ENCODE measurements at regions not wholly inside any gene's neighbourhood (a gene's known extent, or its start where the extent isn't known, plus 50 kb on each side); places are given as distances from the start of the nearest gene placed in this dataset.

DNA sequence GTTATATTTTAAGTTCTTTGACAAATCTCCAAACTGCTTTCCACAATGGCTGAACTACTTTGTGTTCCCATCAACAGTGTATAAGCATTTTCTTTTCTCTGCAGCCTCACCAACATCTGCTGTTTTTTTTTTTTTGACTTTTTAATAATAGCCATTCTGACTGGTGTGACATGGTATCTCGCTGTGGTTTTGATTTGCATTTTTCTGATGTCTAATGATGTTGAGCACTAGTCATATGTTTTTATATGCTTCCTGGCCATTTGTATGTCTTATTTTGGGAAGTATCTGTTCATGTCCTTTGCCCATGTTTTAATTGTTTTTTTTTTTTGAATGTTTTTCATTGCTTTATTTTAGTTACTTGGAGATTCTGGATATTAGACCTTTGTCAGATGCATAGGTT is 196.6 kb downstream of the PLK2 start:
- TF ChIP-seq GATA2 (IDR thresholded peaks at IDR 0.05; ENCODE audit: low read depth, low read length) (no peak), GATA3 (IDR thresholded peaks at IDR 0.05; ENCODE audit: low read depth, low read length) (no peak)

DNA sequence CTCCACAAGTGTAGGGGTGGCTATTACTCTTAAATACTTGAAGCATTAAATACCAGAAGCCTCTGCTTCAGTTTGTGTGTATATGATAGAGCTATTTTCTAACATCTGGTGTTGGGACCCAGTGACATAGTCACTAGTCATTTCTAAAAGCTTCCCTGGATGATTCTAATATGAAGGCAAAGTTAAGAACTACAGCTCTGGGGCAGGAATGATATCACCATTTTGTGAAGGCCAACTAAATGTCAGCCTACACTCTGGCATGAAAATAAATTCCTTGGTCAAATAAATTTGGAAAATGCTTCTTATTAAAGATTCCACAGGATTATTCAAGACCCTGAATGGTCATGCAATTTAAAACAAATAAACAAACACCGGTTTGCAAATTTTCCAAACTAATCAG is 197.7 kb downstream of the PLK2 start:
- no peak for TF ChIP-seq GATA3 (IDR thresholded peaks at IDR 0.05; ENCODE audit: low read depth, low read length)
- TF ChIP-seq GATA2 (IDR thresholded peaks at IDR 0.05; ENCODE audit: low read depth, low read length) = no peak

DNA sequence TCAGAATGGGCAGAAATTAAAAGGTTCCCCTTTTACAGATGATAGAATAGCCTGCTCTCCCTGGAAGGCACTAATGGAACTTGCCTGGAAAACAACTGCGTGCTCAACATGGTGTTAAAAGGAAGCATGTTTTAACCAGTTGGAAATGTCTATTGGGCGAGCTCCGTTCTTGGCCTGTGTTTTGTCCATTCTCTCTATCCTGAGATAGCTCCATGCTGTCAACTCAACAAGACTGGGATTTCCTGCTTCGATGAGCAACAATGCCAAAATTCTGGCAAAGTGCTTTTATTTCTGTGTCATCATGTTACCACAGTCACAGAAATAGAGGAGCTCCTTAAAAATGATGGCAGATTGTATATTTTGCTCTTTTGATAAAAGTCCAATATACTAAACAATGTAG is 198.3 kb downstream of the PLK2 start:
- no peak for TF ChIP-seq GATA2 (IDR thresholded peaks at IDR 0.05; ENCODE audit: low read depth, low read length)
- no peak for TF ChIP-seq GATA3 (IDR thresholded peaks at IDR 0.05; ENCODE audit: low read depth, low read length)

DNA sequence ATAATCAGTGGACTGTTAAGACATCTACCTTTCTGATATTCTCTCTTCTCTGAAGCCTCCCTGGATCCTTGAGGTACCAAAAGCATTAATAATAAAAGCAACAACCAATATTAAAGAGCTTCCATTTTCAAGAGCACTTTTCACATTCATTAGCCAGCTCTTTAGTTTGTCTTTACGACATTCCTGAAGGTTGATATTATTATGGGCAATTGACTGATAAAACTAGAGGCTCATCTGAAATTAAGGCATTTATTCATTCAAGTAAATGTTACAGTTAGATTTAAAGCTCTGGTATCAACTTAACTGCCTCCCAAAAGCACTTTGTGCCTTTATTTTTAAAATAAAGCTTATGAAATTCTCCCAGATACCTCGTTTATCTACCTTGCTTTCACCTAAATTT is 199.6 kb downstream of the PLK2 start:
- TF ChIP-seq GATA2 (IDR thresholded peaks at IDR 0.05; ENCODE audit: low read depth, low read length) (no peak), GATA3 (IDR thresholded peaks at IDR 0.05; ENCODE audit: low read depth, low read length) (no peak)

DNA sequence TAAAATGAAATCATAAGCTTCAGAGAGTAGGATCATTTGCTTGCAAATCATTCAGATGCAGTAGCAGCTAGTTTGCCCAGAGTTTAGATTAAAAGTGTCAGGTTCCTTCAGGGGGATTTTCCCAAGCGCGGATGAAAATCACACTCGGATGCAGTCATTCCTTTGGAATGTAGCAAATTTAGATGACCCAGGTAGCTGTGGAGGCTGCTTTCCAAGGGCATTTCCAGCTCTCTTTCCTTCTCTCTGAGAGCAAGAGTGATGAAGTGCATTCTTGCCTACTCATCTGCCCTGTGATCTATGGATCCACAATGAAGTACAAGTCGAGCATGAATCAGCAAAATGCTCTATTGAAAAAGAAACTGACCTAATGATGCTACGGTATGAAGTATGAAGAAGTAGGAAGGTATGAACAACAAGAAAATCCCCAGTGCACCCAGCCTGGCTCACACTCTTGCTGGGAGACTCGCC is 200.2 kb downstream of the PLK2 start:
- TF ChIP-seq GATA2 (IDR thresholded peaks at IDR 0.05; ENCODE audit: low read depth, low read length) = no peak
- no peak for TF ChIP-seq GATA3 (IDR thresholded peaks at IDR 0.05; ENCODE audit: low read depth, low read length)

DNA sequence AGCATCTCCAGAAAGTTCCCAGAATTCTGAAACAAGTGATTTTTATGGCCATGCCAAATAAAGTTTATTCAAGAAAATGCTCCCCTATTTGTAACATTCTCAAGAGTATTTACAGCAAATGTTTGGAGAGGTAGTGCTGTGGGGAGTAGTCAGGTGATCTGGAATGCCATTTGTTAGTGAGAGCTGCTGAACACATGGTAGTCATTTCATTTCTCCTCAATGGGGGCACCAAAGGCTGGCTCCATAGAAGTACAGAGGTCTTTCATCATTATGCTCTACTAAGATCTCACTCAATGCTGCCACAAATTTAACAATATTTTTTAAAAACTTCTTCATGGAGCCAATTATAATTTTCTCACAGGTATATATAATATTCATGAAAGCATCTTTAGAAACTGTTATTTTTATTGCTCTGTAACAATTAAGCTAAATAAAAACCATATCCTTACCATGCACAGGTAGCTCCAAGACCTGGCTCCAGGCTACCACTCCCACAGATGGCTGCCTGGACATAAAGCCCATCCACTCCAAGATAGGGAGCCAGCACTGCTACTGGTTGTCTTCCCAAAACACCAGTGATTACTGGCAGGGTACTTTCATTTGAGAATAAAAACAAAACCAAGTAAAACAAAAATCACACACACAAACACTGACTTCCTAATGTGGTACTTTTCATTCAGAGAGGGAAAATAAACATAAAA is 200.8 kb downstream of the PLK2 start:
- TF ChIP-seq GATA3 (IDR thresholded peaks at IDR 0.05; ENCODE audit: low read depth, low read length) (no peak), GATA2 (IDR thresholded peaks at IDR 0.05; ENCODE audit: low read depth, low read length) (no peak)

DNA sequence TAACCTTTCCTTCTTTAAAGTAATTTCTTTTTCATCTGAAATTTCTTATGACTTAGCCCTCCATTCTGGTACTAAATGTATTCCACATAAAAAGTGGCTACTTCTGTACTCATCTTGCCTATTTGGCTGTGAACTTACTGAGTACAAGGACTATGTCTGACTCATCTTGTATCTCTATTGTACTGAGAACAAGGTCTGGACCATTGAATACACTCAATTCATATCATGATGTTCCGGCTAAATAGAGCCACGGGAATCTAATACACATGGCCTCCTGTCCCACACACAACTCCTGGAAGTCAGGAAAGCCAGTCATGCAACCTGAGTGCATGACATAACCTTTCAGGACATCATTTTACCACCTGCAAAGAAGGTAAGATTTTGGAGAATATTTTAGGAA is 203.9 kb downstream of the PLK2 start:
- TF ChIP-seq GATA3 (IDR thresholded peaks at IDR 0.05; ENCODE audit: low read depth, low read length) = no peak
- TF ChIP-seq GATA2 (IDR thresholded peaks at IDR 0.05; ENCODE audit: low read depth, low read length) = no peak

DNA sequence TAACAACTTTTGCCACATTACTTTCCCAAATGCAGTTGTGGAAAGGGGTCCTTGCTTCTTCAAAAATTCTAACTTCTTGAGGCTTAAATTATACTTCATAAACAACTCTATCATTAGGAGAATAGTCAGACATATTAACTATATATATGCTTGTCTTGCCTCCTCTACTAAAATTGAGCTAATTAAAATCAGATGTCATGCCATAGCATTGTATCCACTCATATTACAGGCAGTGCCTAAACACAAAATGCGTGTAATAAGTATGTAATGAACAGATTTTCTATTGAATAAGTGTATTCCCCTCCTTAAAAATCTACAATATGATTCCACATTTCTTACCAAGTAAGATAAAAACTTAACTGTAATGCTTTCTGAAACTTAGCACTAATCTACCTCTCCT is 204.5 kb downstream of the PLK2 start:
- TF ChIP-seq GATA3 (IDR thresholded peaks at IDR 0.05; ENCODE audit: low read depth, low read length) = no peak
- TF ChIP-seq GATA2 (IDR thresholded peaks at IDR 0.05; ENCODE audit: low read depth, low read length) = no peak

DNA sequence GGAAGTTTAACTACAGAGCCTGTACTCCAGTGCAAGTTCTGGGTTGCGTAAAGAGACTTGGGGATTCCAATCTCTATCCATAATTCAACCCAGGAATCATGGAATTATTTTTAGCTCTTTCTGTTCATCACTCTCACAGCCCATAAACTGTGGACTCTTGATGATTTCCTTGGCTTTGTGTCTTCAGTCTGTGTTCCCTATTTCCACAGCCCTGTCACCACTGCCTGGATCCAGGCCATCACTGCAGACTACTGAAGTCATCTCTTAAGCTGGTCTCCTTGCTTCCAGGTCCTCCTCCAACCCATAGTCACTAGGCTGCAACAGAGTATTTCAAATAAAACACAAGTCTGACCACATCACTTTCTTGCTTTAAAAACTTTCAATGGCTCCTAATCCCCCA is 211.7 kb downstream of the PLK2 start:
- no peak for TF ChIP-seq GATA3 (IDR thresholded peaks at IDR 0.05; ENCODE audit: low read depth, low read length)
- TF ChIP-seq GATA2 (IDR thresholded peaks at IDR 0.05; ENCODE audit: low read depth, low read length) = no peak

DNA sequence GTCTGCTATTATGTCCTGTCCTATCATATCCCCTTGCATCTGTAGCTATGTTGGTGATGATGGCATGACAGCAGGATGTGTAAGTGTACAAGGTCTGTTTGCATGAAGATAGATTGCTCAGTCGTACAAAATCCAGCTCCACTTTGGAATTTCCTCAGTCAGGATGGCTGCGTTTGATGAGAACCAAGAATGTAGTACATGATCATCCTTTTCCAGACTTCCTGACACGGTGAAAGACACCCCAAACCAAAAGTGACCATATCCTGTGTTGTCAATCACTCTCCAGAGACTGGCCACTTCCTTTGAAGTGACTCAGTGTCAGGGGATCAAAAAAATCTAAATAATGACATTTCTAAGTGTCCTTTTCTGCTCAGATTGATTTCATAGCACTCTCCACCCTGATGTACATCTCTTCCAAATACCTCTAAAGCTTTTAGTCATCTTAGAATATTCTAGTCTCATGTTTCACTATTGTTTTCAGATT is 213.4 kb downstream of the PLK2 start:
- no peak for TF ChIP-seq GATA3 (IDR thresholded peaks at IDR 0.05; ENCODE audit: low read depth, low read length)
- TF ChIP-seq GATA2 (IDR thresholded peaks at IDR 0.05; ENCODE audit: low read depth, low read length) = no peak

DNA sequence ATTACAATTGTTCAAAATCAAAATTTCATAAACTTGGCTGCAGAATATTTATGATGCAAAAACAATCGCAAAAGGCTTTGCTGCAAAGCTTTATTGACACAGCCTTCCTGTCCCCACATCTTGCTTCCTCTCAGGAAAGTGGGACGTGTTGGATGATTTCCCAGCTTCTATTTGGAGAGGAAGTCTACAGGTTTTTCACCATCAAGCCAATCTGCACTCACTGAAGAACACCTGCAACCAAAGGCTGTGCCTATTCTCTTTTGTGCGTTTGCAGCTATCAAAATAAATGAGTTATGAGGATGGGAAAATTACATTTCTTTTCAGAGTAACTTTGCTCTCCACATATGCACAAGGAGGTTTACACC is 214.4 kb downstream of the PLK2 start:
- TF ChIP-seq GATA2 (IDR thresholded peaks at IDR 0.05; ENCODE audit: low read depth, low read length) (no peak), GATA3 (IDR thresholded peaks at IDR 0.05; ENCODE audit: low read depth, low read length) (no peak)

DNA sequence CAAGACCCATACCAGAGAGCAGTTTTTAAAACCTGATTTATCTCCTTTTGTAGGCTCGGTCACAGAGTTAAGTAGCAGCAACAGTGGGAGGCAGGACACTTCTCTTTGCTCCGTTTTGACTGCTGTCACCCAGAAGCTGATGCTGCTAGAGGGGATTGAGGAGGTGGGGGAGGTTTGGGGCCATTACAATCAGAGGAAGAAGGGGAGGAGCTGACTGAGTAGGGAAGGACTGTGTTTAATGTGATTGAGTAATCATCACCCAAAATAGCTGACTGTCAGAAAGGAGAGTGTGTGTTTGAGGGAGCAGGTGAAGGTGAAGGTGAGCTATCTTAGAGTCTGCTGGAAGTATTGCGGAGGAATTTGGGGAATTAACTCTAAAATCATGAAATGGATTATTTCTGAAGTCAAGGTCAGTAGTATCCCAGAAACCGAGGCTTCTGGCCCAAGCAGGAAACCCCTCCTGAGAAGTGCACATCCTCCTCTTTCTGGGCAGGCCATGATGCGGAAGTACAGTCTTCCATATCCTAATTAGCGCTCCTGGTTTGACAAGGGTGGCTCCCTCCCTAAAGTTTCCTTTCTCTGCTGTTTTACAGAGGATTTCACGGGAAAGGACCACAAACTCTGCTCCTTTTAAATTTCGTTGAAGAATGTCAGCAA is 214.9 kb downstream of the PLK2 start:
- TF ChIP-seq GATA2 (IDR thresholded peaks at IDR 0.05; ENCODE audit: low read depth, low read length) = no peak
- TF ChIP-seq GATA3 (IDR thresholded peaks at IDR 0.05; ENCODE audit: low read depth, low read length) = no peak

DNA sequence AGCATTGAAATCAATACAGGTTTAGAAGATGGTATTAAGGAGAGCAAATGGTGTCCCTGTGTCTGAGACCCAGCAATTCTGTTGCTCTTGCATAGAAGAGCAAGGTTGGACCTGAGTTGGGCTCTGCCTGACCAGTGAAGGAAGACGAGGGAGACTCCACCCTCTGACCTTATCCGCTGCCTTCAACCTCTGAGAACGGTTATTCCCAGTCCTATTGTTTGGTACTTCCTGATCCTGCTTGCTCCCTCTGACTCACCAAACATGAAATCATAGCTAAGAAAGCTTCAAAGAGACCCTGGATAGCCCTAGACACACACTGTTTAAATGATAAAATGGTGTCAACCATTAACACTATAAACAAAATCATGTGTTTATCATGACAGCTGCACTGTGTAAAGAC is 218.5 kb downstream of the PLK2 start:
- TF ChIP-seq GATA3 (IDR thresholded peaks at IDR 0.05; ENCODE audit: low read depth, low read length) (no peak), GATA2 (IDR thresholded peaks at IDR 0.05; ENCODE audit: low read depth, low read length) (no peak)

DNA sequence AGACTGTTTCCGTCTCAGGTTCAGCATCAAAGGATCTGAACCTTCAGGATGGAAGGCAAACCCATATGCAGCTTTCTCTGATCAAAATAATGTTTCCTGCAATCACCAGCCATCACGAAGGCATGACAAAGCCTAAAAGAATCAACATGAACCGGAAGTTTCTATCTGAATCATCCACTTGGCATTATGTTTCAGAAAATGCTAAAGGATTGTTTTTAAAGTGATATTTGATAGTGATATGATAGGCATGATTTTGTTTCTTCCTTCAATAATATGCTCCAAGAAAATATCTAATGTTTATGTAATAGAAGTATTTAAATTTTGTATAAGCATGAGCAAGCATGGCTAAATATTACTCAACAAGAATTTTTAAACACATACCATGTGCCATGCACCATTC is 219.6 kb downstream of the PLK2 start:
- no peak for TF ChIP-seq GATA2 (IDR thresholded peaks at IDR 0.05; ENCODE audit: low read depth, low read length)

DNA sequence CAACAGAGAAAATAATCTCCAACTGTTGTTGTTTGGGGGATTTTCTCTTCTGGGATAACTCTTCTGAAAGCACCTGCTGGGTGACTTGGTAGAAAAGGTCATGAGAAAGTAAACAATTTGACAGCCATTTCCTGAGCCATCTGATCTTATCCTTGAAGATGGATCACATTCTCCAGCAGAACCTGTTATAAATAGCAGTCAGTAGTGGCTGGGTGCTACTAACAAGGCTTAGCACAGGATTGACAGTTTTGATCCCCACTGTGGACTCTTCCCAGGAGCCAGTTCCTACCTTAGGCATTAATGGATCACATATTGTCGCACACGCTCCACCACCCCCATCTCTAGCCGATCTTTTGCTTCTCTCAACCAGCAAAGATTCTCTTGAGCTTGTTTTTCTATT is 220.2 kb downstream of the PLK2 start:
- no peak for TF ChIP-seq GATA2 (IDR thresholded peaks at IDR 0.05; ENCODE audit: low read depth, low read length)
- TF ChIP-seq GATA3 (IDR thresholded peaks at IDR 0.05; ENCODE audit: low read depth, low read length) = no peak
